NB4 (cell line): ENCODE measurements at regions not wholly inside any gene's neighbourhood (a gene's known extent, or its start where the extent isn't known, plus 50 kb on each side); places are given as distances from the start of the nearest gene placed in this dataset.

Experiments used
- DNase-seq: peaks from one replicate; pipeline ENCODE4 v3.0.0; 2010; ENCODE audit warnings: low read depth
- H3K4me3 ChIP-seq: one replicate; pipeline ENCODE4 v1.5.1; 2011; ENCODE audit warnings: mild to moderate bottlenecking, low read depth, low read length, moderate library complexity
- CTCF ChIP-seq: IDR thresholded peaks from one replicate; pipeline ENCODE4 v1.5.1; 2012; ENCODE audit warnings: low read depth, low read length
- MAX ChIP-seq: IDR thresholded peaks from 2 replicates; pipeline ENCODE4 v1.6.1; 2011; ENCODE audit warnings: low read depth, low read length
- MYC ChIP-seq: IDR thresholded peaks from 2 replicates; pipeline ENCODE4 v1.6.1; 2011; ENCODE audit warnings: low read depth, low read length
- POLR2A ChIP-seq: IDR thresholded peaks from 2 replicates; pipeline ENCODE4 v1.6.1; 2011; ENCODE audit warnings: mild to moderate bottlenecking; ENCODE audit not compliant: insufficient read length; ENCODE audit errors: extremely low read depth

DNA sequence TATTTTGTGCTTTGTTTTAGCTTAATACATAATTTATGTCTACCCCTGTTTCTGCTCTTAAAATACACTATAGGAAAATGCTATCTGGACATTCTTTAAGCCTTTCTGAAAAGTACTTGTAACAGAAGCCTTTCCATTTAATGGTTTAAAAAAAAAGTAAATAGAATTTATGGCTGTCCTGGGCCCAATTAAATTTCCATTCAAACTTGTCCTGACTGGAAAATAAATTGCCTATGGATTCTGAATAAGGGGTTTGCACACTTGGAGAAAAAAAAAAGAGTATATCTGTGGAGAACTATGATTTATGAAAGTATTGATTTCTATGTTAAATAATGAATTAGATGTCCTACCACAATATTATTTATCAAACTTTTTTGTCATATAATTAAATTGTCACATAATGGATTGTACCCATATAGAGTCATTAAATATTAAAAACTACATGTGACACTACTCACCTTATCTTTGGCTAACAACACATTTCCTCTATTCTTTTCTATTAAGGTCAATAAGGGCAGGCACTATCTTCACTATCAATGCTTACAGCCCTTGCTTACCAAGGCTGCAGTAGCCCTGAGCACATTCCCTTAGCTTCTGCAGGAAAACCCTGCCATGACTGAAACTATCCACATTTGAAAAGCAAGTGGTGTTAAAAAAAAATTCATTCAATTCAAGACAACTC, 396.1 kb upstream of the ROBO2 start:
- DNase-seq, result no peak

GRCh38 chr3:76644305-76644675, 395.6 kb upstream of the ROBO2 start:
- no peak overlapping the region for H3K4me3 ChIP-seq
- no peak for TF ChIP-seq MAX
- no peak for TF ChIP-seq MYC
- TF ChIP-seq POLR2A, result no peak
- no peak for TF ChIP-seq CTCF
- no peak for DNase-seq

More for the DNA sequence above, 396.1 kb upstream of the ROBO2 start:
- H3K4me3 ChIP-seq, result no peak overlapping the region
- TF ChIP-seq CTCF (no peak), MYC (no peak), POLR2A (no peak), MAX (no peak)

- DNase-seq, result no peak
- TF ChIP-seq POLR2A (no peak), MYC (no peak), CTCF (no peak), MAX (no peak)
- no peak overlapping the region for H3K4me3 ChIP-seq
Observed at GRCh38 chr3:76645724-76646123, 394.2 kb upstream of the ROBO2 start.

GRCh38 chr3:76646921-76647562, 392.9 kb upstream of the ROBO2 start:
- peak; percentile 17 for DNase-seq
- no peak overlapping the region for H3K4me3 ChIP-seq
- TF ChIP-seq CTCF, result peak; percentile 41
- TF ChIP-seq POLR2A, result no peak
- TF ChIP-seq MAX, result no peak
- TF ChIP-seq MYC, result no peak

- H3K4me3 ChIP-seq, result no peak overlapping the region
- TF ChIP-seq CTCF, result no peak
- TF ChIP-seq MYC, result no peak
- TF ChIP-seq POLR2A, result no peak
- TF ChIP-seq MAX, result no peak
- DNase-seq, result peak; percentile 3
Observed at GRCh38 chr3:76651784-76652183, 388.1 kb upstream of the ROBO2 start.
